ENCODE measurements at regions not wholly inside any gene's neighbourhood (a gene's known extent, or its start where the extent isn't known, plus 50 kb on each side); places are given as distances from the start of the nearest gene placed in this dataset.

DNA sequence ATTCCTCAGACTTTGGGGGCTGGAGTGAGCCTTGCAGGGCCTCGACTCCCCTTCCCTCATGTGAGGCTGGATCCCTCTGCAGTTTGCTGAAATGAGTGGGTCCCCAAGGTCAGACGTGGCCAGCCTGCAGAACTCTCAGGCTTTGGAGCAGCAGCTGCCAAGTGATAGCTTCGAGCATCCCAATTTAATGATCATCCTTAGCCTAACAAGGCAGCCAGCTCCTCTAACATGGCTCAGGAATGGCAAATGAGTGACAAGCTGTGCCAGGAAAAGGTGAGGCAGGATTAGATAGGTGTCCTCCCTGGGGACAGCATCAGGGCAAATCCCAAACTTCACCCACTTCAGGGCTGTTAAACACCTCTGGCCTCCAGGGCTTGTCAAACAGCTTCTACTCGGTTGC, 130.7 kb upstream of the PWP1 start:
- TF ChIP-seq, protein P1, sequence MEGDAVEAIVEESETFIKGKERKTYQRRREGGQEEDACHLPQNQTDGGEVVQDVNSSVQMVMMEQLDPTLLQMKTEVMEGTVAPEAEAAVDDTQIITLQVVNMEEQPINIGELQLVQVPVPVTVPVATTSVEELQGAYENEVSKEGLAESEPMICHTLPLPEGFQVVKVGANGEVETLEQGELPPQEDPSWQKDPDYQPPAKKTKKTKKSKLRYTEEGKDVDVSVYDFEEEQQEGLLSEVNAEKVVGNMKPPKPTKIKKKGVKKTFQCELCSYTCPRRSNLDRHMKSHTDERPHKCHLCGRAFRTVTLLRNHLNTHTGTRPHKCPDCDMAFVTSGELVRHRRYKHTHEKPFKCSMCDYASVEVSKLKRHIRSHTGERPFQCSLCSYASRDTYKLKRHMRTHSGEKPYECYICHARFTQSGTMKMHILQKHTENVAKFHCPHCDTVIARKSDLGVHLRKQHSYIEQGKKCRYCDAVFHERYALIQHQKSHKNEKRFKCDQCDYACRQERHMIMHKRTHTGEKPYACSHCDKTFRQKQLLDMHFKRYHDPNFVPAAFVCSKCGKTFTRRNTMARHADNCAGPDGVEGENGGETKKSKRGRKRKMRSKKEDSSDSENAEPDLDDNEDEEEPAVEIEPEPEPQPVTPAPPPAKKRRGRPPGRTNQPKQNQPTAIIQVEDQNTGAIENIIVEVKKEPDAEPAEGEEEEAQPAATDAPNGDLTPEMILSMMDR (IDR thresholded peaks at IDR 0.05; ENCODE audit: insufficient read depth, missing control alignments): no peak
- no peak for FAIRE-seq
- no peak for DNase-seq (ENCODE audit: insufficient read length, low spot score)

- TF ChIP-seq, protein P1 (IDR thresholded peaks at IDR 0.05; ENCODE audit: insufficient read depth, missing control alignments): no peak
- DNase-seq (ENCODE audit: insufficient read length, low spot score): no peak
- no peak for FAIRE-seq
Observed at GRCh38 chr12:107557026-107557425, 128.6 kb upstream of the PWP1 start.

GRCh38 chr12:107557589-107558100, 128.0 kb upstream of the PWP1 start:
- no peak for DNase-seq (ENCODE audit: insufficient read length, low spot score)

DNA sequence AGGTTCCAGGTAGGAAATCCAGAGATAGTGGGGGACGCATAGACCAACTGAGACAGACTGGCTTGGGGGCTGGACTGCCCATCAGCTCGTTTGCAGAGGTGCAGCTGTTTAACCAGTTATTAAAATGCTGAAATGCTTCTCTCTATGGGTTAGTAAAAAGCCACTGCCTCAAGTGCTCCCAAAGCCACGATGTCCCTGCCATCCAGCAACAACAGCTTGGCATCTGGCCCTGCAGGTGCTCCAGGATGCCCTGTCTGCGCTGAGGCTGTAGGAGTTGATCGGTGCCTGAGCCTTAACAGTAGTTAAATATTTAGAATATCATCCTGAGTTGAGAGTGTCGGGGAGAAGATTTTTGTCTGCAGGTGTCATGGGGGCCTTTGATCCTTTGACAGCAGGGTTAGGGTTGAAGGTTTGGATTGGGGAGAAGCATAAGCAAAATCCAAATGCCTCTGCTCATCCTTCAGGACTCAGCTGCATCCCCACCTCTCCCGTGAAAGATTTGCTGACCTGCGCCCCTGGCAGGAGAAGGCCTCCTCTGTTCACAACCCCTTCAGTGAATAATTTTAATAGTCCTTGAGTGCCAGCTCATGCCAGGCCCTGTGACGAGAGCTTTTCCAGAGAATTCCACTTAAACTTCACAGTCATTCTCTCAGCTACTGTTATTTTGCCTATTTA, 127.3 kb upstream of the PWP1 start:
- DNase-seq (ENCODE audit: insufficient read length, low spot score) (no peak), FAIRE-seq (no peak)
- TF ChIP-seq, protein P1 (IDR thresholded peaks at IDR 0.05; ENCODE audit: insufficient read depth, missing control alignments): no peak

More at GRCh38 chr12:107557589-107558100, 128.0 kb upstream of the PWP1 start:
- no peak for FAIRE-seq
- TF ChIP-seq, protein P1 (IDR thresholded peaks at IDR 0.05; ENCODE audit: insufficient read depth, missing control alignments): no peak

- FAIRE-seq (no peak), DNase-seq (ENCODE audit: insufficient read length, low spot score) (no peak)
- TF ChIP-seq, protein P1 (IDR thresholded peaks at IDR 0.05; ENCODE audit: insufficient read depth, missing control alignments): no peak
Observed at GRCh38 chr12:107558816-107559382, 126.7 kb upstream of the PWP1 start.

DNA sequence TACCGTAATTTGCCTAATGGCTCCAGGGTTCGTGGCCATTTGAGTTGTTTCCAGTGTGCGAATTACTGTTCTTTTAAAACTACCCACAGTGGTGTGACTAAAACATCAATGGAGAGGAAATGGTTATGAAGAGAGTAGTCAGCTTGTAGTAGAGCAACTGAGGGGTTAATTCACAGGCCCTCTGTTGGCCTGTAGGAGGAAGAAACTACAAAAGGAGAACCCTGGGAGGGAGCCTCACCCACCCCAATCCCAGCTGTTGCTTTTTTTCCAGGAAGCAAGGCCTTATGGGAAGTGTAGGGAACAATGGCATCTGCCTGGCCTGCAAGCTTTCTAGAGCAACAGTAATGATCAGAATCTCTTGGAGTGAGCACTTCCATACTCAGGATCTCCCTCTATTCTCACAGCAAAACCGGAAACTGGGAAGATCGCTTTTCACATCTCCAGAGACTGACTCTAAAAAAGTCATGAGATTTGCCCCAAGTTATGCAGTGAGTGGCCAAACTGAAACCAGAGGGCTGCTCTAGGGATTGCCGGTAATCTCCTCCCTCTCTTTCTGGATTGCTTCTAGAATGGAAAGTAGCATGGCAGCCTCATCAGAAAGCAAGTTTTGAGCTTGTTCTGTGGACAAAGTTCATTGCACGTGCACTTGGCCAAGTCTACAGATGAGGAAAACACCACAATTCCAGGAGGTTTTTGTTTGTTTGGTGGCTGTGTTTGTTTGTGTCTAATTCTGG, 125.3 kb upstream of the PWP1 start:
- no peak for FAIRE-seq
- DNase-seq (ENCODE audit: insufficient read length, low spot score): no peak
- TF ChIP-seq, protein P1 (IDR thresholded peaks at IDR 0.05; ENCODE audit: insufficient read depth, missing control alignments): no peak
